SK-N-SH (cell line): ENCODE measurements at regions not wholly inside any gene's neighbourhood (a gene's known extent, or its start where the extent isn't known, plus 50 kb on each side); places are given as distances from the start of the nearest gene placed in this dataset.

Source experiments
- CTCF ChIP-seq: fragments of 200-600 bp; sonication (generic); IDR thresholded peaks from 2 replicates; pipeline ENCODE4 v1.6.1; 2017; ENCODE audit warnings: antibody characterized with exemption, mild to moderate bottlenecking, moderate library complexity
- TF ChIP-seq, protein P1 (sequence below): IDR thresholded peaks from 2 replicates; pipeline ENCODE4 v1.6.1; 2012; ENCODE audit warnings: mild to moderate bottlenecking, low read depth, low read length, moderate library complexity

- TF ChIP-seq, protein P1, sequence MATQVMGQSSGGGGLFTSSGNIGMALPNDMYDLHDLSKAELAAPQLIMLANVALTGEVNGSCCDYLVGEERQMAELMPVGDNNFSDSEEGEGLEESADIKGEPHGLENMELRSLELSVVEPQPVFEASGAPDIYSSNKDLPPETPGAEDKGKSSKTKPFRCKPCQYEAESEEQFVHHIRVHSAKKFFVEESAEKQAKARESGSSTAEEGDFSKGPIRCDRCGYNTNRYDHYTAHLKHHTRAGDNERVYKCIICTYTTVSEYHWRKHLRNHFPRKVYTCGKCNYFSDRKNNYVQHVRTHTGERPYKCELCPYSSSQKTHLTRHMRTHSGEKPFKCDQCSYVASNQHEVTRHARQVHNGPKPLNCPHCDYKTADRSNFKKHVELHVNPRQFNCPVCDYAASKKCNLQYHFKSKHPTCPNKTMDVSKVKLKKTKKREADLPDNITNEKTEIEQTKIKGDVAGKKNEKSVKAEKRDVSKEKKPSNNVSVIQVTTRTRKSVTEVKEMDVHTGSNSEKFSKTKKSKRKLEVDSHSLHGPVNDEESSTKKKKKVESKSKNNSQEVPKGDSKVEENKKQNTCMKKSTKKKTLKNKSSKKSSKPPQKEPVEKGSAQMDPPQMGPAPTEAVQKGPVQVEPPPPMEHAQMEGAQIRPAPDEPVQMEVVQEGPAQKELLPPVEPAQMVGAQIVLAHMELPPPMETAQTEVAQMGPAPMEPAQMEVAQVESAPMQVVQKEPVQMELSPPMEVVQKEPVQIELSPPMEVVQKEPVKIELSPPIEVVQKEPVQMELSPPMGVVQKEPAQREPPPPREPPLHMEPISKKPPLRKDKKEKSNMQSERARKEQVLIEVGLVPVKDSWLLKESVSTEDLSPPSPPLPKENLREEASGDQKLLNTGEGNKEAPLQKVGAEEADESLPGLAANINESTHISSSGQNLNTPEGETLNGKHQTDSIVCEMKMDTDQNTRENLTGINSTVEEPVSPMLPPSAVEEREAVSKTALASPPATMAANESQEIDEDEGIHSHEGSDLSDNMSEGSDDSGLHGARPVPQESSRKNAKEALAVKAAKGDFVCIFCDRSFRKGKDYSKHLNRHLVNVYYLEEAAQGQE: no peak
- TF ChIP-seq CTCF: no peak
Measured at GRCh38 chr18:73839441-73839840, 308.2 kb downstream of the FBXO15 start.
